Cardiac fibroblast (primary cell): ENCODE measurements at regions not wholly inside any gene's neighbourhood (a gene's known extent, or its start where the extent isn't known, plus 50 kb on each side); places are given as distances from the start of the nearest gene placed in this dataset.

Experiments
- DNase-seq, 2 donors: peaks; one replicate each; pipeline versions ENCODE4 v3.0.0 to v3.0.0-alpha.2; 2010; ENCODE audit warnings: low read depth in 2 of 2
- H3K4me3 ChIP-seq, 2 donors: replicated peaks in 1 of 2; 1 replicate in 1 of 2; 2 replicates in 1 of 2; pipeline ENCODE4 v1.5.1; 2011; ENCODE audit warnings: low read depth in 2 of 2, low read length in 2 of 2, mild to moderate bottlenecking in 2 of 2, moderate library complexity in 1 of 2
- CTCF ChIP-seq: IDR thresholded peaks from one replicate; pipeline ENCODE4 v1.5.1; 2011; ENCODE audit warnings: low read depth, mild to moderate bottlenecking, low read length, inconsistent platforms

- no peak for TF ChIP-seq CTCF
- DNase-seq = no peak
- no peak overlapping the region for H3K4me3 ChIP-seq
These were observed 114.9 kb upstream of the RAB27B start for GRCh38 chr18:54713386-54713785.

- no peak for DNase-seq
- H3K4me3 ChIP-seq = no peak overlapping the region
- no peak for TF ChIP-seq CTCF
These were observed 113.4 kb upstream of the RAB27B start for GRCh38 chr18:54714851-54715250.

GRCh38 chr18:54716586-54716985 lies 111.7 kb upstream of the RAB27B start:
- DNase-seq = no peak
- no peak overlapping the region for H3K4me3 ChIP-seq
- no peak for TF ChIP-seq CTCF

- DNase-seq = peak; percentile 16 to 32
- peak overlapping the region; percentile 6 to 31 for H3K4me3 ChIP-seq
- TF ChIP-seq CTCF = no peak
These were observed 110.4 kb upstream of the RAB27B start for GRCh38 chr18:54717673-54718407.

- no peak for DNase-seq
- TF ChIP-seq CTCF = no peak
- peak overlapping the region in 1 of 2 donors; percentile 31 for H3K4me3 ChIP-seq
These were observed 109.9 kb upstream of the RAB27B start for GRCh38 chr18:54718408-54718773.

- no peak for DNase-seq
- no peak overlapping the region for H3K4me3 ChIP-seq
- no peak for TF ChIP-seq CTCF
These were observed 107.7 kb upstream of the RAB27B start for GRCh38 chr18:54720620-54721019.

- no peak for DNase-seq
- TF ChIP-seq CTCF = no peak
- H3K4me3 ChIP-seq = no peak overlapping the region
These were observed 102.1 kb upstream of the RAB27B start for GRCh38 chr18:54726143-54726542.
